Sigmoid colon (tissue), 6 donors: ENCODE measurements at regions not wholly inside any gene's neighbourhood (a gene's known extent, or its start where the extent isn't known, plus 50 kb on each side); places are given as distances from the start of the nearest gene placed in this dataset.
"Not testable (repeated sequence)": the region's sequence is repeated elsewhere in the genome, so short reads cannot be mapped to it uniquely, and the experiment has no call there.

Experiments used
- DNase-seq: peaks from one replicate; pipeline ENCODE4 v3.0.0-alpha.2; 2019
- H3K27ac ChIP-seq, 4 donors: fragments of 200-600 bp; sonication (generic); one replicate each; pipeline ENCODE4 v1.5.1; 2016 to 2019; ENCODE audit warnings: mild to moderate bottlenecking in 1 of 4
- H3K27me3 ChIP-seq, 3 donors: fragments of 200-600 bp; sonication (generic); one replicate each; pipeline ENCODE4 v1.5.1; 2019; ENCODE audit warnings: mild to moderate bottlenecking in 1 of 3
- H3K36me3 ChIP-seq, 4 donors: fragments of 200-600 bp; sonication (generic); one replicate each; pipeline ENCODE4 v1.5.1; 2016 to 2019
- H3K4me1 ChIP-seq, 4 donors: fragments of 200-600 bp; sonication (generic); one replicate each; pipeline ENCODE4 v1.5.1; 2017 to 2019
- H3K4me3 ChIP-seq, 4 donors: fragments of 200-600 bp; sonication (generic); one replicate each; pipeline ENCODE4 v1.5.1; 2017 to 2019; ENCODE audit warnings: mild to moderate bottlenecking in 2 of 4, moderate library complexity in 1 of 4
- H3K9me3 ChIP-seq, 4 donors: fragments of 200-600 bp in 3 of 4; sonication (generic) in 3 of 4; one replicate each; pipeline versions ENCODE4 v1.5.1 to v1.6.1; 2013 to 2019
- CTCF ChIP-seq, 4 experiments: fragments of 450-650 bp in 3 of 4; fragments of 200-600 bp in 1 of 4; IDR thresholded peaks; one replicate each; pipeline ENCODE4 v1.5.1; 2016 to 2019; ENCODE audit warnings: antibody characterized with exemption in 4 of 4, mild to moderate bottlenecking in 3 of 4, moderate library complexity in 2 of 4
- EP300 ChIP-seq, 4 donors: sonication (generic); formaldehyde crosslinking; IDR thresholded peaks; one replicate each; pipeline ENCODE4 v1.6.1; 2017; ENCODE audit warnings: antibody characterized with exemption in 4 of 4
- POLR2A ChIP-seq, 2 donors: fragments of 450-650 bp; IDR thresholded peaks; one replicate each; pipeline ENCODE4 v1.6.1; 2016; ENCODE audit warnings: antibody characterized with exemption in 2 of 2, mild to moderate bottlenecking in 2 of 2, moderate library complexity in 2 of 2
- POLR2AphosphoS5 ChIP-seq, 4 donors: sonication (generic); formaldehyde crosslinking; IDR thresholded peaks; one replicate each; pipeline ENCODE4 v1.6.1; 2017; ENCODE audit warnings: antibody characterized with exemption in 4 of 4
- WGBS, 2 donors: extraction: QIAGEN DNeasy Blood & Tissue Kit; methylation state at CpG; one replicate each; pipeline ENCODE4 v1.1.7; 2013; 5-methylcytosine and 5-hydroxymethylcytosine counted together
- intact Hi-C: fragments of 100-400 bp; cut with DNase I; formaldehyde crosslinking; loops from one replicate; pipeline ENCODE4 v1.15.1; 2023
- donor health status: healthy with polysubstance abuse.
- donor health status: healthy.

- no peaks in the 10 kb centered on the region for H3K4me1 ChIP-seq
- no peak for DNase-seq
- H3K9me3 ChIP-seq, result peaks cover 0 to 5% (median 0%) of the 10 kb centered on the region in 4 donors
- intact Hi-C loops, result no loop called here
- H3K27ac ChIP-seq, result no peak overlapping the region
- no peak overlapping the region for H3K4me3 ChIP-seq
- 94 to 96% methylated on average over 2 of the region's 2 CpGs for WGBS, 2 donors
- H3K27me3 ChIP-seq, result no peaks in the 10 kb centered on the region
- H3K36me3 ChIP-seq, result no peaks in the 10 kb centered on the region
- TF ChIP-seq POLR2A (IDR thresholded peaks at IDR 0.05) (no peak), POLR2AphosphoS5 (IDR thresholded peaks at IDR 0.05) (no peak), EP300 (IDR thresholded peaks at IDR 0.05) (no peak), CTCF (IDR thresholded peaks at IDR 0.05) (no peak)
Observed at GRCh38 chr3:137180220-137180619, 222.4 kb downstream of the IL20RB start.

GRCh38 chr3:137191133-137191923 is 233.5 kb downstream of the IL20RB start:
- H3K27ac ChIP-seq, result no peak overlapping the region
- intact Hi-C loops, result no loop called here
- no peaks in the 10 kb centered on the region for H3K36me3 ChIP-seq
- no peaks in the 10 kb centered on the region for H3K27me3 ChIP-seq
- H3K9me3 ChIP-seq, result no peaks in the 10 kb centered on the region
- WGBS, 2 donors, result 78 to 84% methylated on average over 6 of the region's 6 CpGs
- no peaks in the 10 kb centered on the region for H3K4me1 ChIP-seq
- DNase-seq, result no peak
- no peak overlapping the region for H3K4me3 ChIP-seq
- TF ChIP-seq POLR2A (IDR thresholded peaks at IDR 0.05) (no peak), POLR2AphosphoS5 (IDR thresholded peaks at IDR 0.05) (no peak), EP300 (IDR thresholded peaks at IDR 0.05) (no peak), CTCF (IDR thresholded peaks at IDR 0.05) (no peak)

GRCh38 chr3:137191951-137192350 is 234.2 kb downstream of the IL20RB start:
- H3K36me3 ChIP-seq, result no peaks in the 10 kb centered on the region

GRCh38 chr3:137194301-137194700 is 236.5 kb downstream of the IL20RB start:
- Histone ChIP-seq H3K9me3 (no peaks in the 10 kb centered on the region), H3K27ac (no peak overlapping the region), H3K27me3 (no peaks in the 10 kb centered on the region), H3K36me3 (no peaks in the 10 kb centered on the region), H3K4me1 (no peaks in the 10 kb centered on the region), H3K4me3 (no peak overlapping the region)
- 63 to 75% methylated on average over 4 of the region's 4 CpGs for WGBS, 2 donors
- intact Hi-C loops, result no loop called here
- no peak for TF ChIP-seq POLR2AphosphoS5 (IDR thresholded peaks at IDR 0.05)
- TF ChIP-seq EP300 (IDR thresholded peaks at IDR 0.05), result no peak
- TF ChIP-seq CTCF (IDR thresholded peaks at IDR 0.05), result no peak
- no peak for TF ChIP-seq POLR2A (IDR thresholded peaks at IDR 0.05)
- no peak for DNase-seq

More at GRCh38 chr3:137191951-137192350, 234.2 kb downstream of the IL20RB start:
- Histone ChIP-seq H3K27ac (no peak overlapping the region), H3K27me3 (no peaks in the 10 kb centered on the region), H3K4me1 (no peaks in the 10 kb centered on the region), H3K9me3 (no peaks in the 10 kb centered on the region), H3K4me3 (no peak overlapping the region)
- no peak for DNase-seq
- intact Hi-C loops, result no loop called here
- WGBS, 2 donors, result 80 to 94% methylated on average over 8 of the region's 8 CpGs
- TF ChIP-seq POLR2AphosphoS5 (IDR thresholded peaks at IDR 0.05) (no peak), POLR2A (IDR thresholded peaks at IDR 0.05) (no peak), EP300 (IDR thresholded peaks at IDR 0.05) (no peak), CTCF (IDR thresholded peaks at IDR 0.05) (no peak)

GRCh38 chr3:137198374-137198773 is 240.6 kb downstream of the IL20RB start:
- H3K36me3 ChIP-seq, H3K4me1 ChIP-seq, intact Hi-C loops, DNase-seq, H3K4me3 ChIP-seq, H3K27me3 ChIP-seq, H3K9me3 ChIP-seq, H3K27ac ChIP-seq: not testable (repeated sequence)
- 95 to 97% methylated on average over 31 to 32 of the region's 32 CpGs for WGBS, 2 donors
